WTC11 (cell line): ENCODE measurements at regions not wholly inside any gene's neighbourhood (a gene's known extent, or its start where the extent isn't known, plus 50 kb on each side); places are given as distances from the start of the nearest gene placed in this dataset.

ENCODE experiments used
- FOXJ3 ChIP-seq: sonication (generic); formaldehyde crosslinking; IDR thresholded peaks from 2 replicates; pipeline ENCODE4 v1.9.0; 2021; ENCODE audit warnings: missing genetic modification reagents, mild to moderate bottlenecking, borderline replicate concordance
- GTF2I ChIP-seq: fragments of 250-450 bp; sonication (Bioruptor Pico); conservative IDR thresholded peaks from 2 replicates; pipeline ENCODE4 v1.4.0; 2021; ENCODE audit warnings: mild to moderate bottlenecking
- TF ChIP-seq, protein P1 (sequence below): sonication (generic); formaldehyde crosslinking; conservative IDR thresholded peaks from 2 replicates; pipeline ENCODE4 v1.8.1; 2022; ENCODE audit warnings: mild to moderate bottlenecking, missing genetic modification reagents
- TF ChIP-seq, protein P2 (sequence below): fragments of 200-600 bp; IDR thresholded peaks from 2 replicates; pipeline ENCODE4 v1.8.0; 2022; ENCODE audit warnings: antibody characterized with exemption
- TF ChIP-seq, protein P3 (sequence below): sonication (generic); formaldehyde crosslinking; IDR thresholded peaks from 2 replicates; pipeline ENCODE4 v1.8.0; 2022; ENCODE audit warnings: mild to moderate bottlenecking, missing genetic modification reagents
- TF ChIP-seq, protein P4 (sequence below): sonication (generic); formaldehyde crosslinking; IDR thresholded peaks from 2 replicates; pipeline ENCODE4 v1.8.0; 2023; ENCODE audit warnings: mild to moderate bottlenecking, missing genetic modification reagents

DNA sequence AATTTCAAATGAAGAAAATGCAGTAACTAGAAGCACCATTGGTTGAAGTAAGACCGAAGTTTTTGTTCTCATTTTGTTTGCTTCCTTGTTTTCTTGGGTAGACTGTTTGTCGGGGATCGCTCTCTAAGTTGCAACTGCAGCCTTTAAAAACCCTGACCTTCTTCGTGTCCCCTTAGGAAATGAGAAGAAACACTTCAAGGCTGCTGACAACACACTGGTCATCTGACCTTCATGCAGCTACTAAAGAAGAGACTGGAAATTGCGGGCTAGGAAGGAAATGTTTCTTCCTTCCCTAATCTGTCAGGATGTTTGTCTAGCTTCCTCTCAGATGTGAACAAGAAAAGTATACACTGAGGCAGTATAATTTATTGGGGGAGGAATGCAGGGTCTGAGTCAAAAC is 50.7 kb upstream of the CHSY3 start (continued):
- TF ChIP-seq, protein P1, sequence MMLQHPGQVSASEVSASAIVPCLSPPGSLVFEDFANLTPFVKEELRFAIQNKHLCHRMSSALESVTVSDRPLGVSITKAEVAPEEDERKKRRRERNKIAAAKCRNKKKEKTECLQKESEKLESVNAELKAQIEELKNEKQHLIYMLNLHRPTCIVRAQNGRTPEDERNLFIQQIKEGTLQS (CRISPR knock-in tag), result no peak
- TF ChIP-seq, protein P2, sequence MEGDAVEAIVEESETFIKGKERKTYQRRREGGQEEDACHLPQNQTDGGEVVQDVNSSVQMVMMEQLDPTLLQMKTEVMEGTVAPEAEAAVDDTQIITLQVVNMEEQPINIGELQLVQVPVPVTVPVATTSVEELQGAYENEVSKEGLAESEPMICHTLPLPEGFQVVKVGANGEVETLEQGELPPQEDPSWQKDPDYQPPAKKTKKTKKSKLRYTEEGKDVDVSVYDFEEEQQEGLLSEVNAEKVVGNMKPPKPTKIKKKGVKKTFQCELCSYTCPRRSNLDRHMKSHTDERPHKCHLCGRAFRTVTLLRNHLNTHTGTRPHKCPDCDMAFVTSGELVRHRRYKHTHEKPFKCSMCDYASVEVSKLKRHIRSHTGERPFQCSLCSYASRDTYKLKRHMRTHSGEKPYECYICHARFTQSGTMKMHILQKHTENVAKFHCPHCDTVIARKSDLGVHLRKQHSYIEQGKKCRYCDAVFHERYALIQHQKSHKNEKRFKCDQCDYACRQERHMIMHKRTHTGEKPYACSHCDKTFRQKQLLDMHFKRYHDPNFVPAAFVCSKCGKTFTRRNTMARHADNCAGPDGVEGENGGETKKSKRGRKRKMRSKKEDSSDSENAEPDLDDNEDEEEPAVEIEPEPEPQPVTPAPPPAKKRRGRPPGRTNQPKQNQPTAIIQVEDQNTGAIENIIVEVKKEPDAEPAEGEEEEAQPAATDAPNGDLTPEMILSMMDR, result no peak
- TF ChIP-seq, protein P3, sequence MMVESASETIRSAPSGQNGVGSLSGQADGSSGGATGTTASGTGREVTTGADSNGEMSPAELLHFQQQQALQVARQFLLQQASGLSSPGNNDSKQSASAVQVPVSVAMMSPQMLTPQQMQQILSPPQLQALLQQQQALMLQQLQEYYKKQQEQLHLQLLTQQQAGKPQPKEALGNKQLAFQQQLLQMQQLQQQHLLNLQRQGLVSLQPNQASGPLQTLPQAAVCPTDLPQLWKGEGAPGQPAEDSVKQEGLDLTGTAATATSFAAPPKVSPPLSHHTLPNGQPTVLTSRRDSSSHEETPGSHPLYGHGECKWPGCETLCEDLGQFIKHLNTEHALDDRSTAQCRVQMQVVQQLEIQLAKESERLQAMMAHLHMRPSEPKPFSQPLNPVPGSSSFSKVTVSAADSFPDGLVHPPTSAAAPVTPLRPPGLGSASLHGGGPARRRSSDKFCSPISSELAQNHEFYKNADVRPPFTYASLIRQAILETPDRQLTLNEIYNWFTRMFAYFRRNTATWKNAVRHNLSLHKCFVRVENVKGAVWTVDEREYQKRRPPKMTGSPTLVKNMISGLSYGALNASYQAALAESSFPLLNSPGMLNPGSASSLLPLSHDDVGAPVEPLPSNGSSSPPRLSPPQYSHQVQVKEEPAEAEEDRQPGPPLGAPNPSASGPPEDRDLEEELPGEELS (CRISPR knock-in tag), result no peak
- TF ChIP-seq GTF2I (CRISPR knock-in tag), result no peak
- no peak for TF ChIP-seq FOXJ3 (CRISPR knock-in tag)
- TF ChIP-seq, protein P4, sequence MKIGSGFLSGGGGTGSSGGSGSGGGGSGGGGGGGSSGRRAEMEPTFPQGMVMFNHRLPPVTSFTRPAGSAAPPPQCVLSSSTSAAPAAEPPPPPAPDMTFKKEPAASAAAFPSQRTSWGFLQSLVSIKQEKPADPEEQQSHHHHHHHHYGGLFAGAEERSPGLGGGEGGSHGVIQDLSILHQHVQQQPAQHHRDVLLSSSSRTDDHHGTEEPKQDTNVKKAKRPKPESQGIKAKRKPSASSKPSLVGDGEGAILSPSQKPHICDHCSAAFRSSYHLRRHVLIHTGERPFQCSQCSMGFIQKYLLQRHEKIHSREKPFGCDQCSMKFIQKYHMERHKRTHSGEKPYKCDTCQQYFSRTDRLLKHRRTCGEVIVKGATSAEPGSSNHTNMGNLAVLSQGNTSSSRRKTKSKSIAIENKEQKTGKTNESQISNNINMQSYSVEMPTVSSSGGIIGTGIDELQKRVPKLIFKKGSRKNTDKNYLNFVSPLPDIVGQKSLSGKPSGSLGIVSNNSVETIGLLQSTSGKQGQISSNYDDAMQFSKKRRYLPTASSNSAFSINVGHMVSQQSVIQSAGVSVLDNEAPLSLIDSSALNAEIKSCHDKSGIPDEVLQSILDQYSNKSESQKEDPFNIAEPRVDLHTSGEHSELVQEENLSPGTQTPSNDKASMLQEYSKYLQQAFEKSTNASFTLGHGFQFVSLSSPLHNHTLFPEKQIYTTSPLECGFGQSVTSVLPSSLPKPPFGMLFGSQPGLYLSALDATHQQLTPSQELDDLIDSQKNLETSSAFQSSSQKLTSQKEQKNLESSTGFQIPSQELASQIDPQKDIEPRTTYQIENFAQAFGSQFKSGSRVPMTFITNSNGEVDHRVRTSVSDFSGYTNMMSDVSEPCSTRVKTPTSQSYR (CRISPR knock-in tag), result no peak
